H1 (cell line): ENCODE measurements at regions not wholly inside any gene's neighbourhood (a gene's known extent, or its start where the extent isn't known, plus 50 kb on each side); places are given as distances from the start of the nearest gene placed in this dataset.

Experiments
- CTCF ChIA-PET: fragments of 300-600 bp; sonication (Branson Sonifier 250); formaldehyde crosslinking; loops from one replicate; lab custom pipeline; 2021; ENCODE audit not compliant: partially characterized antibody; lab: Charles Lee
- POLR2A ChIA-PET: fragments of 300-600 bp; sonication (Branson Sonifier 250); formaldehyde crosslinking; loops from one replicate; lab custom pipeline; 2021; ENCODE audit warnings: inconsistent platforms; ENCODE audit not compliant: partially characterized antibody; lab: Charles Lee
- DNase-seq, 2 experiments: peaks; one replicate each; pipeline versions ENCODE4 v3.0.0 to v3.0.0-alpha.2; 2010 to 2022; ENCODE audit warnings: low spot score in 2 of 2, low read depth in 1 of 2, mixed read lengths in 1 of 2
- FAIRE-seq: peaks from 2 replicates; lab custom pipeline; 2011; peaks lifted over from hg19 to GRCh38; lab: Jason Lieb, UNC
- H2AFZ ChIP-seq: 2 replicates; pipeline ENCODE4 v1.8.1; 2012; ENCODE audit warnings: low read length, inconsistent platforms
- H2AK5ac ChIP-seq: 2 replicates; pipeline ENCODE4 v1.6.1; 2013; ENCODE audit warnings: low read depth, low read length
- H2BK120ac ChIP-seq: replicated peaks from 2 replicates; pipeline ENCODE3; 2013; ENCODE audit warnings: low read depth, low read length, inconsistent platforms
- H2BK12ac ChIP-seq: 2 replicates; pipeline ENCODE4 v1.6.1; 2013; ENCODE audit warnings: low read depth, low read length
- H2BK15ac ChIP-seq: 2 replicates; pipeline ENCODE4 v1.6.1; 2013; ENCODE audit warnings: low read length
- H2BK20ac ChIP-seq: 2 replicates; pipeline ENCODE4 v1.6.1; 2013; ENCODE audit warnings: low read length
- H2BK5ac ChIP-seq: 2 replicates; pipeline ENCODE4 v1.6.1; 2013; ENCODE audit warnings: low read depth, low read length
- H3K14ac ChIP-seq: 2 replicates; pipeline ENCODE4 v1.6.1; 2013; ENCODE audit warnings: inconsistent platforms; ENCODE audit not compliant: insufficient read length
- H3K18ac ChIP-seq: 2 replicates; pipeline ENCODE4 v1.6.1; 2013; ENCODE audit warnings: low read length; ENCODE audit errors: extremely low read depth
- H3K23ac ChIP-seq: 2 replicates; pipeline ENCODE4 v1.6.1; 2013; ENCODE audit warnings: inconsistent platforms; ENCODE audit not compliant: insufficient read length
- H3K23me2 ChIP-seq: 2 replicates; pipeline ENCODE4 v1.6.1; 2013; ENCODE audit warnings: low read depth, low read length
- H3K27ac ChIP-seq: 2 replicates; pipeline ENCODE4 v1.6.1; 2011; ENCODE audit warnings: low read depth, low read length, inconsistent platforms
- H3K27me3 ChIP-seq, 4 experiments: replicated peaks in 1 of 4; 1 replicate in 1 of 4; 2 replicates in 3 of 4; pipeline versions ENCODE4 v1.6.1 to v1.8.1; 2011 to 2013; ENCODE audit warnings: low read length in 3 of 4, mild to moderate bottlenecking in 3 of 4, inconsistent platforms in 2 of 4, mixed read lengths in 2 of 4, moderate library complexity in 1 of 4; ENCODE audit not compliant: control insufficient read depth in 3 of 4, insufficient read depth in 3 of 4; ENCODE audit errors: extremely low read depth in 1 of 4
- H3K36me3 ChIP-seq, 4 experiments: 2 replicates each; pipeline versions ENCODE4 v1.6.1 to v1.8.1; 2011 to 2013; ENCODE audit warnings: mild to moderate bottlenecking in 4 of 4, low read length in 3 of 4, moderate library complexity in 2 of 4, control low read depth in 1 of 4, inconsistent platforms in 1 of 4; ENCODE audit not compliant: insufficient read depth in 4 of 4, control insufficient read depth in 2 of 4
- H3K4ac ChIP-seq: replicated peaks from 2 replicates; pipeline ENCODE3; 2013; ENCODE audit warnings: low read length, low read depth, mixed read lengths, inconsistent platforms; ENCODE audit not compliant: insufficient read length
- H3K4me1 ChIP-seq, 4 experiments: replicated peaks in 1 of 4; 1 replicate in 1 of 4; 2 replicates in 3 of 4; pipeline versions ENCODE4 v1.6.1 to v1.8.1; 2011 to 2013; ENCODE audit warnings: low read length in 3 of 4, inconsistent platforms in 2 of 4, mixed read lengths in 1 of 4; ENCODE audit not compliant: insufficient read depth in 4 of 4, control insufficient read depth in 3 of 4
- H3K4me2 ChIP-seq, 2 experiments: 2 replicates each; pipeline versions ENCODE4 v1.6.1 to v1.8.1; 2011 to 2013; ENCODE audit warnings: low read depth in 2 of 2, low read length in 2 of 2, control low read depth in 1 of 2, inconsistent platforms in 1 of 2, mild to moderate bottlenecking in 1 of 2; ENCODE audit not compliant: insufficient read depth in 1 of 2
- H3K4me3 ChIP-seq, 4 experiments: fragments of 200-600, 300-600 bp in 1 of 4; sonication (generic), shearing (Covaris generic), sonication (Bioruptor Twin) in 1 of 4; 2 replicates each; pipeline versions ENCODE4 v1.5.1 to v1.8.1; 2011 to 2016; ENCODE audit warnings: low read length in 4 of 4, low read depth in 3 of 4, control low read depth in 2 of 4, inconsistent platforms in 2 of 4, mild to moderate bottlenecking in 2 of 4, mixed read lengths in 1 of 4, moderate library complexity in 1 of 4; ENCODE audit not compliant: insufficient read depth in 2 of 4; ENCODE audit errors: extremely low read depth in 1 of 4
- H3K56ac ChIP-seq: replicated peaks from 2 replicates; pipeline ENCODE3; 2013; ENCODE audit warnings: low read depth, mild to moderate bottlenecking, mixed read lengths, low read length, inconsistent platforms; ENCODE audit not compliant: insufficient read length
- H3K79me1 ChIP-seq: 2 replicates; pipeline ENCODE4 v1.6.1; 2013; ENCODE audit warnings: low read depth, low read length, control low read depth
- H3K79me2 ChIP-seq, 2 experiments: 2 replicates each; pipeline versions ENCODE4 v1.6.1 to v1.8.1; 2012 to 2013; ENCODE audit warnings: low read length in 2 of 2, mild to moderate bottlenecking in 2 of 2, inconsistent platforms in 1 of 2; ENCODE audit not compliant: insufficient read depth in 2 of 2, control insufficient read depth in 1 of 2
- H3K9ac ChIP-seq, 4 experiments: replicated peaks in 1 of 4; 1 replicate in 1 of 4; 2 replicates in 3 of 4; pipeline versions ENCODE4 v1.6.1 to v1.8.1; 2011 to 2013; ENCODE audit warnings: low read depth in 3 of 4, low read length in 3 of 4, control low read depth in 2 of 4, mild to moderate bottlenecking in 2 of 4, moderate library complexity in 2 of 4, inconsistent platforms in 1 of 4; ENCODE audit errors: extremely low read depth in 1 of 4
- H3K9me3 ChIP-seq, 2 experiments: 2 replicates each; pipeline versions ENCODE4 v1.6.1 to v1.8.1; 2012 to 2013; ENCODE audit warnings: mild to moderate bottlenecking in 2 of 2, moderate library complexity in 2 of 2, control low read depth in 1 of 2, inconsistent platforms in 1 of 2, low read depth in 1 of 2, low read length in 1 of 2, mixed read lengths in 1 of 2; ENCODE audit not compliant: insufficient read depth in 2 of 2
- H4K20me1 ChIP-seq, 2 experiments: replicated peaks in 1 of 2; 2 replicates each; pipeline versions ENCODE3 to v1.8.1; 2011 to 2013; ENCODE audit warnings: inconsistent platforms in 2 of 2, low read length in 2 of 2, mild to moderate bottlenecking in 1 of 2; ENCODE audit not compliant: insufficient read depth in 2 of 2, control insufficient read depth in 1 of 2
- H4K5ac ChIP-seq: 2 replicates; pipeline ENCODE4 v1.6.1; 2013; ENCODE audit warnings: low read length, low read depth, mixed read lengths, inconsistent platforms; ENCODE audit not compliant: insufficient read length
- H4K8ac ChIP-seq: 2 replicates; pipeline ENCODE4 v1.8.0; 2013; ENCODE audit warnings: mild to moderate bottlenecking, moderate library complexity, low read length, inconsistent platforms; ENCODE audit not compliant: insufficient read depth; ENCODE audit errors: extremely low read depth
- H4K91ac ChIP-seq: replicated peaks from 2 replicates; pipeline ENCODE3; 2013; ENCODE audit warnings: low read length, mixed read lengths, inconsistent platforms; ENCODE audit not compliant: insufficient read length
- ASH2L ChIP-seq: fragments of 200-600, 300-600 bp; sonication (generic); IDR thresholded peaks from one replicate; pipeline ENCODE4 v1.7.1; 2017; ENCODE audit warnings: low read length
- BCL11A ChIP-seq, 2 experiments: IDR thresholded peaks; one replicate each; pipeline ENCODE4 v1.6.1; 2011; ENCODE audit warnings: low read depth in 2 of 2, low read length in 2 of 2, mild to moderate bottlenecking in 2 of 2
- BRCA1 ChIP-seq: IDR thresholded peaks from 2 replicates; pipeline ENCODE4 v1.6.1; 2012; ENCODE audit warnings: low read depth, low read length, improper control_type of control experiment
- EP300 ChIP-seq, 2 experiments: IDR thresholded peaks; 1 replicate in 1 of 2; 2 replicates in 1 of 2; pipeline ENCODE4 v1.6.1; 2011 to 2012; ENCODE audit warnings: low read depth in 2 of 2, low read length in 2 of 2, mild to moderate bottlenecking in 2 of 2, borderline replicate concordance in 1 of 2, inconsistent platforms in 1 of 2, moderate library complexity in 1 of 2
- FOSL1 ChIP-seq: IDR thresholded peaks from 2 replicates; pipeline ENCODE4 v1.6.1; 2011; ENCODE audit warnings: mild to moderate bottlenecking, low read depth, low read length, moderate library complexity; ENCODE audit not compliant: insufficient read depth
- GTF2F1 ChIP-seq: IDR thresholded peaks from 2 replicates; pipeline ENCODE4 v1.6.1; 2012; ENCODE audit warnings: low read depth, low read length, improper control_type of control experiment, borderline replicate concordance
- HDAC2 ChIP-seq, 2 experiments: fragments of 300-600 bp in 1 of 2; sonication (generic) in 1 of 2; IDR thresholded peaks; 2 replicates each; pipeline ENCODE4 v1.6.1; 2011 to 2012; ENCODE audit warnings: low read depth in 2 of 2, low read length in 2 of 2, mild to moderate bottlenecking in 2 of 2, moderate library complexity in 2 of 2, borderline replicate concordance in 1 of 2, inconsistent platforms in 1 of 2
- POU5F1 ChIP-seq: IDR thresholded peaks from 2 replicates; pipeline ENCODE4 v1.6.1; 2011; ENCODE audit warnings: low read depth, mild to moderate bottlenecking, low read length, moderate library complexity
- TAF7 ChIP-seq: optimal IDR thresholded peaks from 2 replicates; pipeline ENCODE3; 2011; ENCODE audit warnings: low read depth, mild to moderate bottlenecking, inconsistent platforms, low read length, moderate library complexity, borderline replicate concordance
- TCF12 ChIP-seq: IDR thresholded peaks from 2 replicates; pipeline ENCODE4 v1.6.1; 2011; ENCODE audit warnings: low read depth, mild to moderate bottlenecking, low read length
- WGBS, 2 experiments: shearing (Covaris generic) in 1 of 2; methylation state at CpG; one replicate each; pipeline versions ENCODE4 v1.1.6 to v1.1.7; 2013 to 2015; ENCODE audit warnings: low lambda C conversion rate in 2 of 2, mixed read lengths in 2 of 2, inconsistent platforms in 1 of 2, low coverage in 1 of 2, missing lambda C conversion rate in 1 of 2; ENCODE audit not compliant: insufficient replicate concordance in 2 of 2, insufficient coverage in 1 of 2, insufficient read length in 1 of 2; ENCODE audit errors: extremely low coverage in 1 of 2, missing lambda C conversion rate in 1 of 2; 5-methylcytosine and 5-hydroxymethylcytosine counted together
- TF ChIP-seq, protein P1 (sequence below), 3 experiments: IDR thresholded peaks; 1 replicate in 2 of 3; 2 replicates in 1 of 3; pipeline versions ENCODE4 v1.5.1 to v1.6.1; 2011; ENCODE audit warnings: low read length in 3 of 3, mild to moderate bottlenecking in 3 of 3, inconsistent platforms in 2 of 3, low read depth in 1 of 3, moderate library complexity in 1 of 3; ENCODE audit not compliant: insufficient read depth in 1 of 3; ENCODE audit errors: control extremely low read depth in 1 of 3

DNA sequence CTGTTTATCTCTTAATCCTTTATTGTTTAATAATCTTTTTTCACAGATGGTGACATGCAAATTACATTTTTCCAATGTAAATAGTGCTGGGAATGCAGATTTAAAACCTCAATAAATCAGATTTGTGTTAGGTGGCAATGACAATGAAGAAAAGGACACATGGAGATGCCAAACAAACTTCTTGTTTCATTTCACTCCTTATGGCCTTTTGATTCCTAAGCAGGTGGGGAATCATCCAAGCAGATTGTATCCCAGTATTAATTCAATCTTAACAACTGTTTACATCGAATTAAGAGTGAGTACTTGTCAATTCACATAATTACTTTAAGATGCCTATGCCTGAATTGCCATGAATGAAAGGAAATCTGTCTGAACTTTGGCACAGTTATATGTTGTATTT lies 98.9 kb upstream of the RGS18 start:
- H3K27me3 ChIP-seq: no peaks in the 10 kb centered on the region
- no peaks in the 10 kb centered on the region for H3K4me1 ChIP-seq
- no peak overlapping the region for H4K5ac ChIP-seq
- H3K9me3 ChIP-seq: no peaks in the 10 kb centered on the region
- H3K56ac ChIP-seq: no peak overlapping the region
- H4K91ac ChIP-seq: no peak overlapping the region
- no peaks in the 10 kb centered on the region for H3K23me2 ChIP-seq
- no peak overlapping the region for H2BK5ac ChIP-seq
- H4K20me1 ChIP-seq: no peaks in the 10 kb centered on the region
- H2BK120ac ChIP-seq: no peak overlapping the region
- H3K18ac ChIP-seq: no peak overlapping the region
- H2BK15ac ChIP-seq: no peak overlapping the region
- H3K23ac ChIP-seq: no peak overlapping the region
- H2BK20ac ChIP-seq: no peak overlapping the region
- no peak overlapping the region for H3K4me3 ChIP-seq
- no peaks in the 10 kb centered on the region for H3K36me3 ChIP-seq
- no peaks in the 10 kb centered on the region for H3K79me2 ChIP-seq
- H2AK5ac ChIP-seq: no peak overlapping the region
- CTCF ChIA-PET: interaction anchor here (0.6 kb wide), 1 partner anchor 172 kb away, joined by 3 read pairs; no protein-coding TSS in a partner anchor
- FAIRE-seq (no peak), DNase-seq (no peak)
- no peak overlapping the region for H3K14ac ChIP-seq
- H2AFZ ChIP-seq: no peak overlapping the region
- H3K9ac ChIP-seq: no peak overlapping the region
- no peak overlapping the region for H4K8ac ChIP-seq
- no peak overlapping the region for H3K27ac ChIP-seq
- POLR2A ChIA-PET: no interaction called here
- H3K79me1 ChIP-seq: no peaks in the 10 kb centered on the region
- no peak overlapping the region for H3K4me2 ChIP-seq
- H3K4ac ChIP-seq: no peak overlapping the region
- WGBS, 2 experiments: 92% methylated on average over 1 of the region's 1 CpG; no CpG with 5 or more reads in 1 of the 2 experiments
- no peak overlapping the region for H2BK12ac ChIP-seq
- TF ChIP-seq, protein P1, sequence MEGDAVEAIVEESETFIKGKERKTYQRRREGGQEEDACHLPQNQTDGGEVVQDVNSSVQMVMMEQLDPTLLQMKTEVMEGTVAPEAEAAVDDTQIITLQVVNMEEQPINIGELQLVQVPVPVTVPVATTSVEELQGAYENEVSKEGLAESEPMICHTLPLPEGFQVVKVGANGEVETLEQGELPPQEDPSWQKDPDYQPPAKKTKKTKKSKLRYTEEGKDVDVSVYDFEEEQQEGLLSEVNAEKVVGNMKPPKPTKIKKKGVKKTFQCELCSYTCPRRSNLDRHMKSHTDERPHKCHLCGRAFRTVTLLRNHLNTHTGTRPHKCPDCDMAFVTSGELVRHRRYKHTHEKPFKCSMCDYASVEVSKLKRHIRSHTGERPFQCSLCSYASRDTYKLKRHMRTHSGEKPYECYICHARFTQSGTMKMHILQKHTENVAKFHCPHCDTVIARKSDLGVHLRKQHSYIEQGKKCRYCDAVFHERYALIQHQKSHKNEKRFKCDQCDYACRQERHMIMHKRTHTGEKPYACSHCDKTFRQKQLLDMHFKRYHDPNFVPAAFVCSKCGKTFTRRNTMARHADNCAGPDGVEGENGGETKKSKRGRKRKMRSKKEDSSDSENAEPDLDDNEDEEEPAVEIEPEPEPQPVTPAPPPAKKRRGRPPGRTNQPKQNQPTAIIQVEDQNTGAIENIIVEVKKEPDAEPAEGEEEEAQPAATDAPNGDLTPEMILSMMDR (IDR thresholded peaks at IDR 0.05; ENCODE audit: control extremely low read depth in 1 of 3, insufficient read depth in 1 of 3, low read depth in 1 of 3, low read length in 3 of 3): no peak
- no peak for TF ChIP-seq FOSL1
- TF ChIP-seq EP300 (IDR thresholded peaks at IDR 0.05; ENCODE audit: borderline replicate concordance in 1 of 2, low read depth in 2 of 2, low read length in 2 of 2): no peak
- no peak for TF ChIP-seq ASH2L
- TF ChIP-seq BRCA1: no peak
- TF ChIP-seq HDAC2 (IDR thresholded peaks at IDR 0.05; ENCODE audit: borderline replicate concordance in 1 of 2, low read depth in 2 of 2, low read length in 2 of 2): no peak
- TF ChIP-seq TCF12: no peak
- TF ChIP-seq GTF2F1: no peak
- TF ChIP-seq BCL11A (IDR thresholded peaks at IDR 0.05; ENCODE audit: low read depth in 2 of 2, low read length in 2 of 2): no peak
- no peak for TF ChIP-seq TAF7
- TF ChIP-seq POU5F1: no peak
